IMR-90 (cell line): ENCODE measurements at regions not wholly inside any gene's neighbourhood (a gene's known extent, or its start where the extent isn't known, plus 50 kb on each side); places are given as distances from the start of the nearest gene placed in this dataset.

Source experiments
- ATAC-seq: fragments of 200-7000 bp; cut with Tn5 transposase; 2 replicates; pipeline ENCODE4 v1.9.1; 2020; ENCODE audit warnings: low read depth, mild to moderate bottlenecking, moderate library complexity
- BruUV-seq: library from RNA; stranded (reverse); fragments of 400-500 nt; replicated peaks from 2 replicates; lab custom pipeline; 2021; lab: Mats Ljungman, UMichigan
- CTCF ChIA-PET: fragments of 300-600 bp; formaldehyde crosslinking; extraction: SDS; loops from one replicate; lab custom pipeline; 2021; ENCODE audit warnings: antibody characterized with exemption; lab: Yijun Ruan, JAX
- POLR2A ChIA-PET: fragments of 300-600 bp; sonication (Branson Sonifier 250); formaldehyde crosslinking; loops from one replicate; lab custom pipeline; 2022; ENCODE audit warnings: antibody characterized with exemption; ENCODE audit not compliant: unreplicated experiment; lab: Charles Lee
- DNase-seq: peaks from one replicate; pipeline ENCODE4 v3.0.0; 2013
- H2AFZ ChIP-seq: replicated peaks from 2 replicates; pipeline ENCODE3; 2013; ENCODE audit warnings: low read length, mild to moderate bottlenecking; ENCODE audit not compliant: poor library complexity
- H2AK5ac ChIP-seq: 2 replicates; pipeline ENCODE4 v1.6.1; 2013; ENCODE audit warnings: low read depth, low read length, inconsistent platforms
- H2AK9ac ChIP-seq: replicated peaks from 2 replicates; pipeline ENCODE3; 2013; ENCODE audit warnings: mild to moderate bottlenecking, low read depth, low read length, moderate library complexity; ENCODE audit not compliant: poor library complexity
- H2BK120ac ChIP-seq: 2 replicates; pipeline ENCODE4 v1.6.1; 2013; ENCODE audit warnings: low read depth, low read length, inconsistent platforms
- H2BK15ac ChIP-seq: 3 replicates; pipeline ENCODE4 v1.6.1; 2013; ENCODE audit warnings: low read depth, low read length, inconsistent platforms
- H2BK20ac ChIP-seq: 2 replicates; pipeline ENCODE4 v1.6.1; 2013; ENCODE audit warnings: low read depth, mild to moderate bottlenecking, inconsistent platforms, low read length, moderate library complexity
- H2BK5ac ChIP-seq: 2 replicates; pipeline ENCODE4 v1.6.1; 2013; ENCODE audit warnings: mild to moderate bottlenecking, low read depth, low read length, inconsistent platforms; ENCODE audit not compliant: poor library complexity, severe bottlenecking
- H3K14ac ChIP-seq: replicated peaks from 2 replicates; pipeline ENCODE4 v1.6.1; 2013; ENCODE audit warnings: low read depth, low read length, inconsistent platforms
- H3K18ac ChIP-seq: 2 replicates; pipeline ENCODE4 v1.6.1; 2013; ENCODE audit warnings: low read depth, low read length, control low read depth
- H3K23ac ChIP-seq: 2 replicates; pipeline ENCODE4 v1.6.1; 2013; ENCODE audit warnings: low read depth, low read length, inconsistent platforms
- H3K27ac ChIP-seq: 2 replicates; pipeline ENCODE4 v1.5.1; 2013; ENCODE audit warnings: mild to moderate bottlenecking, control low read depth, low read length; ENCODE audit not compliant: insufficient read depth
- H3K27me3 ChIP-seq: 2 replicates; pipeline ENCODE4 v1.6.1; 2013; ENCODE audit warnings: low read length; ENCODE audit not compliant: control insufficient read depth, insufficient read depth
- H3K36me3 ChIP-seq: 2 replicates; pipeline ENCODE4 v1.6.1; 2013; ENCODE audit warnings: low read length, mixed read lengths; ENCODE audit not compliant: control insufficient read depth, insufficient read depth
- H3K4ac ChIP-seq: 2 replicates; pipeline ENCODE4 v1.6.1; 2013; ENCODE audit warnings: low read depth, low read length, inconsistent platforms
- H3K4me1 ChIP-seq: 2 replicates; pipeline ENCODE4 v1.6.1; 2013; ENCODE audit warnings: low read length, mixed read lengths; ENCODE audit not compliant: control insufficient read depth, insufficient read depth
- H3K4me2 ChIP-seq: 2 replicates; pipeline ENCODE4 v1.6.1; 2013; ENCODE audit warnings: low read depth, mild to moderate bottlenecking, control low read depth, low read length, moderate library complexity
- H3K4me3 ChIP-seq: 2 replicates; pipeline ENCODE4 v1.5.1; 2013; ENCODE audit warnings: low read depth, mild to moderate bottlenecking, control low read depth, low read length, moderate library complexity; ENCODE audit not compliant: insufficient read depth
- H3K56ac ChIP-seq: 2 replicates; pipeline ENCODE4 v1.6.1; 2013; ENCODE audit warnings: low read length, inconsistent platforms; ENCODE audit not compliant: insufficient read depth; ENCODE audit errors: extremely low read depth
- H3K79me1 ChIP-seq, 2 experiments: 2 replicates each; pipeline ENCODE4 v1.6.1; 2013; ENCODE audit warnings: low read length in 2 of 2, inconsistent platforms in 1 of 2, low read depth in 1 of 2
- H3K9ac ChIP-seq: 2 replicates; pipeline ENCODE4 v1.6.1; 2013; ENCODE audit warnings: low read depth, low read length, control low read depth
- H3K9me1 ChIP-seq: 2 replicates; pipeline ENCODE4 v1.6.1; 2013; ENCODE audit warnings: low read length, inconsistent platforms; ENCODE audit not compliant: insufficient read depth
- H3K9me3 ChIP-seq: 2 replicates; pipeline ENCODE4 v1.6.1; 2013; ENCODE audit warnings: low read length; ENCODE audit not compliant: control insufficient read depth, insufficient read depth
- H4K20me1 ChIP-seq: 2 replicates; pipeline ENCODE4 v1.6.1; 2013; ENCODE audit warnings: low read length, inconsistent platforms; ENCODE audit not compliant: insufficient read depth
- H4K5ac ChIP-seq: 2 replicates; pipeline ENCODE4 v1.6.1; 2013; ENCODE audit warnings: mild to moderate bottlenecking, low read depth, low read length, control low read depth
- H4K8ac ChIP-seq, 2 experiments: 2 replicates each; pipeline ENCODE4 v1.6.1; 2013; ENCODE audit warnings: low read depth in 2 of 2, low read length in 2 of 2, control low read depth in 1 of 2, inconsistent platforms in 1 of 2
- H4K91ac ChIP-seq: 2 replicates; pipeline ENCODE4 v1.6.1; 2013; ENCODE audit warnings: low read depth, low read length, inconsistent platforms; ENCODE audit not compliant: insufficient read depth
- BHLHE40 ChIP-seq: fragments of 150-350 bp; IDR thresholded peaks from 2 replicates; pipeline ENCODE4 v1.6.1; 2016; ENCODE audit warnings: mild to moderate bottlenecking, low read depth, low read length
- CTCF ChIP-seq: conservative IDR thresholded peaks from 2 replicates; pipeline ENCODE4 v1.5.1; 2012; ENCODE audit warnings: mild to moderate bottlenecking, low read depth, low read length, improper control_type of control experiment
- ELK1 ChIP-seq: fragments of 150-350 bp; IDR thresholded peaks from 2 replicates; pipeline ENCODE4 v1.6.1; 2016; ENCODE audit warnings: low read depth, mild to moderate bottlenecking, low read length, moderate library complexity, borderline replicate concordance
- FOS ChIP-seq: fragments of 150-350 bp; IDR thresholded peaks from 2 replicates; pipeline ENCODE4 v1.6.1; 2016; ENCODE audit warnings: low read depth, low read length
- MAZ ChIP-seq: IDR thresholded peaks from 2 replicates; pipeline ENCODE4 v1.6.1; 2012; ENCODE audit warnings: low read depth, mild to moderate bottlenecking, low read length, improper control_type of control experiment, moderate library complexity, borderline replicate concordance
- MXI1 ChIP-seq: IDR thresholded peaks from 2 replicates; pipeline ENCODE4 v1.6.1; 2012; ENCODE audit warnings: low read depth, mild to moderate bottlenecking, low read length, moderate library complexity, borderline replicate concordance
- NFE2L2 ChIP-seq: fragments of 150-350 bp; IDR thresholded peaks from 2 replicates; pipeline ENCODE4 v1.6.1; 2016; ENCODE audit warnings: low read depth, mild to moderate bottlenecking, low read length
- POLR2A ChIP-seq: IDR thresholded peaks from 2 replicates; pipeline ENCODE4 v1.6.1; 2012; ENCODE audit warnings: mild to moderate bottlenecking, low read depth, low read length
- RCOR1 ChIP-seq: IDR thresholded peaks from 2 replicates; pipeline ENCODE4 v1.6.1; 2012; ENCODE audit warnings: mild to moderate bottlenecking, low read length, improper control_type of control experiment; ENCODE audit not compliant: insufficient replicate concordance
- RFX5 ChIP-seq: IDR thresholded peaks from 2 replicates; pipeline ENCODE4 v1.8.0; 2012; ENCODE audit warnings: low read depth, mild to moderate bottlenecking, low read length, moderate library complexity
- WGBS, 2 experiments: methylation state at CpG; one replicate each; pipeline versions ENCODE4 v1.1.5 to v1.1.7; 2013; ENCODE audit warnings: missing lambda C conversion rate in 2 of 2; ENCODE audit not compliant: insufficient read length in 1 of 2; ENCODE audit errors: extremely low coverage in 2 of 2; 5-methylcytosine and 5-hydroxymethylcytosine counted together
- dilution Hi-C: fragments of 300-500 bp; cut with HindIII; formaldehyde crosslinking; loops from one replicate; pipeline ENCODE4 v1.14.3; 2018; ENCODE audit warnings: low sequenced_read_pairs; ENCODE audit not compliant: unreplicated experiment
- in situ Hi-C: fragments of 300-500 bp; cut with MboI; formaldehyde crosslinking; loops from 3 replicates; pipeline ENCODE4 v1.14.3; 2019; ENCODE audit warnings: low sequenced_read_pairs, inconsistent platforms, mixed read lengths
- intact Hi-C: fragments of 100-400 bp; cut with micrococcal nuclease; formaldehyde crosslinking; loops from 2 replicates; pipeline ENCODE4 v1.10.0; 2022

GRCh38 chr10:128926711-128927110 lies 540.3 kb upstream of the MGMT start:
- no peak for ATAC-seq
- Histone ChIP-seq H3K4me3 (no peak overlapping the region), H3K27me3 (no peaks in the 10 kb centered on the region), H3K9ac (no peak overlapping the region), H2BK15ac (no peak overlapping the region), H3K14ac (no peak overlapping the region), H3K36me3 (no peaks in the 10 kb centered on the region), H2BK5ac (no peak overlapping the region), H4K91ac (no peak overlapping the region), H2BK120ac (no peak overlapping the region), H3K4me1 (no peaks in the 10 kb centered on the region), H3K23ac (no peak overlapping the region), H3K9me1 (no peaks in the 10 kb centered on the region), H2AFZ (no peak overlapping the region), H3K79me1 (no peaks in the 10 kb centered on the region), H3K4me2 (no peak overlapping the region), H2BK20ac (no peak overlapping the region), H2AK5ac (no peak overlapping the region), H4K20me1 (no peaks in the 10 kb centered on the region), H3K18ac (no peak overlapping the region), H3K27ac (no peak overlapping the region), H3K4ac (no peak overlapping the region), H4K5ac (no peak overlapping the region), H3K56ac (no peak overlapping the region), H2AK9ac (no peak overlapping the region), H4K8ac (no peak overlapping the region), H3K9me3 (peaks cover 15% of the 10 kb centered on the region)
- intact Hi-C loops, result no loop called here
- no TSS peak for BruUV-seq
- DNase-seq, result no peak
- ChIA-PET POLR2A (no interaction called here), CTCF (no interaction called here)
- WGBS, 2 experiments, result 30% methylated on average over 2 of the region's 11 CpGs; no CpG with 5 or more reads in 1 of the 2 experiments
- no peak for TF ChIP-seq CTCF
- no peak for TF ChIP-seq RFX5
- TF ChIP-seq MXI1, result no peak
- TF ChIP-seq BHLHE40, result no peak
- TF ChIP-seq MAZ, result no peak
- no peak for TF ChIP-seq POLR2A
- no peak for TF ChIP-seq ELK1
- no peak for TF ChIP-seq RCOR1
- no peak for TF ChIP-seq NFE2L2
- TF ChIP-seq FOS, result no peak
- in situ Hi-C loops, result no loop called here
- dilution Hi-C loops, result no loop called here
